Neural progenitor cell (in vitro differentiated cells): ENCODE measurements at regions not wholly inside any gene's neighbourhood (a gene's known extent, or its start where the extent isn't known, plus 50 kb on each side); places are given as distances from the start of the nearest gene placed in this dataset.

Experiments used
- DNase-seq: peaks from one replicate; pipeline ENCODE4 v3.0.0-alpha.2; 2016; ENCODE audit warnings: low spot score
- H2AFZ ChIP-seq: fragments of 200-600 bp; sonication (generic); replicated peaks from 2 replicates; pipeline ENCODE4 v1.6.1; 2016; ENCODE audit warnings: antibody characterized with exemption
- H3F3A ChIP-seq: fragments of 200-600 bp; sonication (generic); 2 replicates; pipeline ENCODE4 v1.6.1; 2016; ENCODE audit warnings: antibody characterized with exemption, low read depth
- H3K27ac ChIP-seq: fragments of 200-600 bp; sonication (generic); 2 replicates; pipeline ENCODE4 v1.5.1; 2016; ENCODE audit warnings: mild to moderate bottlenecking
- H3K27me3 ChIP-seq: fragments of 200-600 bp; sonication (generic); 2 replicates; pipeline ENCODE4 v1.6.1; 2016; ENCODE audit warnings: mild to moderate bottlenecking, moderate library complexity
- H3K36me3 ChIP-seq: fragments of 200-600 bp; sonication (generic); 2 replicates; pipeline ENCODE4 v1.5.1; 2016
- H3K4me1 ChIP-seq: fragments of 200-600 bp; sonication (generic); 2 replicates; pipeline ENCODE4 v1.6.1; 2016; ENCODE audit warnings: mixed run types
- H3K4me2 ChIP-seq: fragments of 200-600 bp; sonication (generic); 2 replicates; pipeline ENCODE4 v1.6.1; 2016
- H3K4me3 ChIP-seq: fragments of 200-600 bp; sonication (generic); 2 replicates; pipeline ENCODE4 v1.5.1; 2016
- H3K79me2 ChIP-seq: fragments of 200-600 bp; sonication (generic); 2 replicates; pipeline ENCODE4 v1.6.1; 2016; ENCODE audit warnings: low read depth
- H3K9ac ChIP-seq: fragments of 200-600 bp; sonication (generic); 2 replicates; pipeline ENCODE4 v1.6.1; 2016
- H3K9me3 ChIP-seq: fragments of 200-600 bp; sonication (generic); 2 replicates; pipeline ENCODE4 v1.5.1; 2016; ENCODE audit warnings: low read depth
- H4K20me1 ChIP-seq: fragments of 200-600 bp; sonication (generic); 2 replicates; pipeline ENCODE4 v1.6.1; 2016; ENCODE audit warnings: low read depth
- H3K27ac Mint-ChIP-seq: 3 replicates; pipeline ENCODE4 v1.8.0; 2021; ENCODE audit warnings: mixed read lengths
- H3K27me3 Mint-ChIP-seq: 2 replicates; pipeline ENCODE4 v1.8.0; 2022; ENCODE audit warnings: low read depth, mild to moderate bottlenecking, inconsistent platforms, moderate library complexity, mixed read lengths; ENCODE audit not compliant: insufficient read depth
- H3K36me3 Mint-ChIP-seq: 3 replicates; pipeline ENCODE4 v1.8.0; 2021; ENCODE audit warnings: mixed read lengths
- H3K4me1 Mint-ChIP-seq: 3 replicates; pipeline ENCODE4 v1.8.0; 2021; ENCODE audit warnings: mixed read lengths
- H3K4me3 Mint-ChIP-seq: 3 replicates; pipeline ENCODE4 v1.8.0; 2021; ENCODE audit warnings: mild to moderate bottlenecking, moderate library complexity, mixed read lengths
- H3K9me3 Mint-ChIP-seq: 3 replicates; pipeline ENCODE4 v1.8.0; 2020; ENCODE audit warnings: mixed read lengths
- EZH2 ChIP-seq: fragments of 200-600 bp; sonication (generic); IDR thresholded peaks from 2 replicates; pipeline ENCODE4 v1.6.1; 2017; ENCODE audit warnings: antibody characterized with exemption, mild to moderate bottlenecking, moderate library complexity
- EZH2phosphoT487 ChIP-seq: fragments of 200-600 bp; sonication (generic); IDR thresholded peaks from 2 replicates; pipeline ENCODE4 v1.6.1; 2017; ENCODE audit warnings: antibody characterized with exemption
- TF ChIP-seq, protein P1 (sequence below): fragments of 200-600 bp; sonication (generic); IDR thresholded peaks from 2 replicates; pipeline ENCODE4 v1.5.1; 2017; ENCODE audit warnings: antibody characterized with exemption, mild to moderate bottlenecking

- Histone ChIP-seq H3K36me3 (no peaks in the 10 kb centered on the region), H3K79me2 (no peaks in the 10 kb centered on the region), H3K9me3 (no peaks in the 10 kb centered on the region), H3K4me2 (no peak overlapping the region), H3K9ac (no peak overlapping the region), H3K4me3 (no peak overlapping the region), H2AFZ (peak overlapping the region; percentile 83), H3F3A (peaks cover 15% of the 10 kb centered on the region), H3K4me1 (peaks cover 40% of the 10 kb centered on the region), H4K20me1 (no peaks in the 10 kb centered on the region), H3K27me3 (no peaks in the 10 kb centered on the region), H3K27ac (no peak overlapping the region)
- no peaks in the 10 kb centered on the region for H3K36me3 Mint-ChIP-seq
- H3K27me3 Mint-ChIP-seq: no peaks in the 10 kb centered on the region
- TF ChIP-seq, protein P1, sequence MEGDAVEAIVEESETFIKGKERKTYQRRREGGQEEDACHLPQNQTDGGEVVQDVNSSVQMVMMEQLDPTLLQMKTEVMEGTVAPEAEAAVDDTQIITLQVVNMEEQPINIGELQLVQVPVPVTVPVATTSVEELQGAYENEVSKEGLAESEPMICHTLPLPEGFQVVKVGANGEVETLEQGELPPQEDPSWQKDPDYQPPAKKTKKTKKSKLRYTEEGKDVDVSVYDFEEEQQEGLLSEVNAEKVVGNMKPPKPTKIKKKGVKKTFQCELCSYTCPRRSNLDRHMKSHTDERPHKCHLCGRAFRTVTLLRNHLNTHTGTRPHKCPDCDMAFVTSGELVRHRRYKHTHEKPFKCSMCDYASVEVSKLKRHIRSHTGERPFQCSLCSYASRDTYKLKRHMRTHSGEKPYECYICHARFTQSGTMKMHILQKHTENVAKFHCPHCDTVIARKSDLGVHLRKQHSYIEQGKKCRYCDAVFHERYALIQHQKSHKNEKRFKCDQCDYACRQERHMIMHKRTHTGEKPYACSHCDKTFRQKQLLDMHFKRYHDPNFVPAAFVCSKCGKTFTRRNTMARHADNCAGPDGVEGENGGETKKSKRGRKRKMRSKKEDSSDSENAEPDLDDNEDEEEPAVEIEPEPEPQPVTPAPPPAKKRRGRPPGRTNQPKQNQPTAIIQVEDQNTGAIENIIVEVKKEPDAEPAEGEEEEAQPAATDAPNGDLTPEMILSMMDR: no peak
- no peak for DNase-seq
- H3K4me3 Mint-ChIP-seq: no peak overlapping the region
- no peak overlapping the region for H3K27ac Mint-ChIP-seq
- H3K4me1 Mint-ChIP-seq: peaks cover 21% of the 10 kb centered on the region
- peaks cover 7% of the 10 kb centered on the region for H3K9me3 Mint-ChIP-seq
Measured at GRCh38 chr1:99535470-99536164, 110.3 kb upstream of the PALMD start.

DNA sequence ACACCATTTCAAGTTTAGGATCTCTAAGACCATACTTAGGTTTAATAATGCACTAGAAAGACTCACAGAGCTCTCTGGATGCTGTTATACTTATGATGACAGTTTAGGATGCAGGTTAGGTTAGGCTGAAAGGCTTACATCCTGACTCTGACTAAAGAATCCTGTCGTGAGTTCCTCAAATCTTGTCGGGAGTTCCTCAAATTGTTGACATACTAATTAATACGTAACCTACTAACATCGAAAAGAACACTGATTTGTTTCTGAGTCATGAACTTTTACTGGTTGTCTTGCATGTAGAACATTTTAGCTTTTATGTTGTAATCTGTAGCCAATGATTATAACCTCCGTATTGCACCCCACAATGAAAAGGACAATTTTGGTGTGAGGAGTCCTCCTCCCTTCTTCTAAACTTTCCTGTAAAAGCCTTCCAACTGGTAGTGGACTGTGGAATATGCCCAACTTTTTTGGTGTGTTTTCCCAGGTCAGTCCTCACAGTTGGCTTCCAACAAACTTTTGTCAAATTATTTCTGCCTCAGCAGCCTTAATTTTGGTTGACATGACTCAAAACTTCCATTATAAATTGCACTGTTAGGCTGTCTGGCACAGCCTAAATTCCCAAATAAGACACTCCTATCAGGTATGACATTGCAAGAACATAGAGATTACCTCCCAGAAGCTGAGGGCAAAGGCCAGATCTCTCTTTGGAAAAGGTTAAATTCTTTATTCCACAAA is 107.9 kb upstream of the PALMD start:
- H3K36me3 Mint-ChIP-seq: no peaks in the 10 kb centered on the region
- no peaks in the 10 kb centered on the region for H3K9me3 ChIP-seq

GRCh38 chr1:99538618-99538956 is 107.3 kb upstream of the PALMD start:
- Histone ChIP-seq H4K20me1 (no peaks in the 10 kb centered on the region), H3K36me3 (no peaks in the 10 kb centered on the region), H3K27me3 (no peaks in the 10 kb centered on the region), H3K9me3 (no peaks in the 10 kb centered on the region), H3K4me2 (no peak overlapping the region), H3F3A (no peaks in the 10 kb centered on the region), H3K4me1 (peaks cover 16% of the 10 kb centered on the region), H3K27ac (no peak overlapping the region), H3K4me3 (no peak overlapping the region), H3K79me2 (no peaks in the 10 kb centered on the region), H3K9ac (no peak overlapping the region), H2AFZ (no peak overlapping the region)
- Mint-ChIP-seq H3K27ac (no peak overlapping the region), H3K4me3 (no peak overlapping the region), H3K9me3 (peaks cover 9% of the 10 kb centered on the region), H3K4me1 (peaks cover 12% of the 10 kb centered on the region), H3K36me3 (no peaks in the 10 kb centered on the region), H3K27me3 (no peaks in the 10 kb centered on the region)
- no peak for DNase-seq
- no peak for TF ChIP-seq EZH2
- no peak for TF ChIP-seq EZH2phosphoT487
- TF ChIP-seq, protein P1: no peak

More for the DNA sequence above, 107.9 kb upstream of the PALMD start:
- no peak for DNase-seq
- Histone ChIP-seq H3K9ac (no peak overlapping the region), H3K36me3 (no peaks in the 10 kb centered on the region), H3K27me3 (no peaks in the 10 kb centered on the region), H3F3A (no peaks in the 10 kb centered on the region), H4K20me1 (no peaks in the 10 kb centered on the region), H3K4me2 (no peak overlapping the region), H3K79me2 (no peaks in the 10 kb centered on the region), H2AFZ (no peak overlapping the region), H3K27ac (no peak overlapping the region), H3K4me3 (no peak overlapping the region), H3K4me1 (peaks cover 17% of the 10 kb centered on the region)
- Mint-ChIP-seq H3K27me3 (no peaks in the 10 kb centered on the region), H3K4me3 (no peak overlapping the region), H3K4me1 (peaks cover 12% of the 10 kb centered on the region), H3K9me3 (peaks cover 9% of the 10 kb centered on the region), H3K27ac (no peak overlapping the region)
- TF ChIP-seq EZH2 (no peak), EZH2phosphoT487 (no peak)
- TF ChIP-seq, protein P1: no peak
